Hepatocyte (in vitro differentiated cells): ENCODE measurements at regions not wholly inside any gene's neighbourhood (a gene's known extent, or its start where the extent isn't known, plus 50 kb on each side); places are given as distances from the start of the nearest gene placed in this dataset.
"Not testable (repeated sequence)": the region's sequence is repeated elsewhere in the genome, so short reads cannot be mapped to it uniquely, and the experiment has no call there.

ENCODE experiments used
- EZH2 ChIP-seq: fragments of 200-600 bp; sonication (generic); IDR thresholded peaks from 2 replicates; pipeline ENCODE4 v1.6.1; 2016; ENCODE audit warnings: antibody characterized with exemption, mild to moderate bottlenecking, borderline replicate concordance
- EZH2phosphoT487 ChIP-seq: fragments of 200-600 bp; sonication (generic); IDR thresholded peaks from one replicate; pipeline ENCODE4 v1.6.1; 2018; ENCODE audit warnings: antibody characterized with exemption, mild to moderate bottlenecking, low read depth, moderate library complexity; ENCODE audit not compliant: unreplicated experiment, severe bottlenecking
- TF ChIP-seq, protein P1 (sequence below): fragments of 200-600 bp; sonication (generic); IDR thresholded peaks from 2 replicates; pipeline ENCODE4 v1.5.1; 2016; ENCODE audit warnings: antibody characterized with exemption, mild to moderate bottlenecking; ENCODE audit not compliant: poor library complexity

DNA sequence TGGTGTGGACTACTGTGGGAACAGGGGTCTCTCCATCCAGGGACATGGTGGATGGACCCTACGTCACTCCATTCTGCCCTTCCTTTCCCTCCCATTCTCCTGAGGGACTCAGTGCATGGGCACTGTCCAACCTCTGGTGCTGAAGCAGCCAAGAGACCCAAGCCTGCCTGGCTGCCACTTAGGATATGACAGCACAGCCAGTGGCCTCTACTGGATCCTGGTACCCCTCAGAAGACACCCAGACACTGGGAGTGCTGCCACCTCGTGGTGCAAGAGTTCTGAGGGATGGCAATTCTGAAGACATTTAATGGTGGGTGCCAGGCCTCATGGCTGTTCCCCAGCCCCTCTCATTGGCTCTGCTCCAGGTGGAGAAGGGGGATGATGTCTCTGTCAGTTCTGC, 767.8 kb downstream of the SPATA31A6 start:
- TF ChIP-seq, protein P1, sequence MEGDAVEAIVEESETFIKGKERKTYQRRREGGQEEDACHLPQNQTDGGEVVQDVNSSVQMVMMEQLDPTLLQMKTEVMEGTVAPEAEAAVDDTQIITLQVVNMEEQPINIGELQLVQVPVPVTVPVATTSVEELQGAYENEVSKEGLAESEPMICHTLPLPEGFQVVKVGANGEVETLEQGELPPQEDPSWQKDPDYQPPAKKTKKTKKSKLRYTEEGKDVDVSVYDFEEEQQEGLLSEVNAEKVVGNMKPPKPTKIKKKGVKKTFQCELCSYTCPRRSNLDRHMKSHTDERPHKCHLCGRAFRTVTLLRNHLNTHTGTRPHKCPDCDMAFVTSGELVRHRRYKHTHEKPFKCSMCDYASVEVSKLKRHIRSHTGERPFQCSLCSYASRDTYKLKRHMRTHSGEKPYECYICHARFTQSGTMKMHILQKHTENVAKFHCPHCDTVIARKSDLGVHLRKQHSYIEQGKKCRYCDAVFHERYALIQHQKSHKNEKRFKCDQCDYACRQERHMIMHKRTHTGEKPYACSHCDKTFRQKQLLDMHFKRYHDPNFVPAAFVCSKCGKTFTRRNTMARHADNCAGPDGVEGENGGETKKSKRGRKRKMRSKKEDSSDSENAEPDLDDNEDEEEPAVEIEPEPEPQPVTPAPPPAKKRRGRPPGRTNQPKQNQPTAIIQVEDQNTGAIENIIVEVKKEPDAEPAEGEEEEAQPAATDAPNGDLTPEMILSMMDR, result not testable (repeated sequence)
- not testable (repeated sequence) for TF ChIP-seq EZH2, EZH2phosphoT487
